K562 (cell line): ENCODE measurements at regions not wholly inside any gene's neighbourhood (a gene's known extent, or its start where the extent isn't known, plus 50 kb on each side); places are given as distances from the start of the nearest gene placed in this dataset.

Experiments
- ATAC-seq: fragments of 200-7000 bp; cut with Tn5 transposase; 3 replicates; pipeline ENCODE4 v1.9.1; 2020; ENCODE audit warnings: moderate library complexity
- BruUV-seq: library from RNA; stranded (reverse); fragments of 400-500 nt; replicated peaks from 2 replicates; lab custom pipeline; 2021; lab: Mats Ljungman, UMichigan
- CTCF ChIA-PET: fragments of 300-600 bp; formaldehyde crosslinking; extraction: SDS; loops from one replicate; lab custom pipeline; 2021; ENCODE audit warnings: low intra/inter-chr PET ratio; lab: Yijun Ruan, JAX
- POLR2A ChIA-PET: fragments of 300-600, 350-650 bp; sonication (Branson Sonifier 250); formaldehyde crosslinking; extraction: SDS; loops from one replicate; lab custom pipeline; 2021; ENCODE audit warnings: antibody characterized with exemption, inconsistent platforms; lab: Yijun Ruan, JAX
- DNase-seq, 4 experiments: peaks; one replicate each; pipeline versions ENCODE4 v3.0.0 to v3.0.0-alpha.2; 2011 to 2018; ENCODE audit warnings: low spot score in 3 of 4, mixed read lengths in 3 of 4; ENCODE audit errors: extremely low read depth in 1 of 4
- FAIRE-seq: peaks from 2 replicates; lab custom pipeline; 2011; peaks lifted over from hg19 to GRCh38; lab: Jason Lieb, UNC
- H2AFZ ChIP-seq: 2 replicates; pipeline ENCODE4 v1.6.0; 2011; ENCODE audit warnings: low read depth, low read length, control low read depth, inconsistent platforms
- H3K27ac ChIP-seq: fragments of 200-600 bp; 3 replicates; pipeline ENCODE4 v1.8.0; 2011; ENCODE audit warnings: low read depth, mild to moderate bottlenecking, control low read depth, inconsistent platforms, low read length, moderate library complexity, mixed read lengths; ENCODE audit errors: extremely low read depth
- H3K27me3 ChIP-seq, 2 experiments: fragments of 300-600 bp in 1 of 2; 2 replicates in 1 of 2; 3 replicates in 1 of 2; pipeline versions ENCODE4 v1.6.0 to v1.8.0; 2011; ENCODE audit warnings: inconsistent platforms in 2 of 2, low read length in 2 of 2, mild to moderate bottlenecking in 1 of 2, mixed read lengths in 1 of 2, moderate library complexity in 1 of 2; ENCODE audit not compliant: control insufficient read depth in 2 of 2, insufficient read depth in 2 of 2
- H3K36me3 ChIP-seq: fragments of 300-600 bp; 3 replicates; pipeline ENCODE4 v1.8.0; 2011; ENCODE audit warnings: mild to moderate bottlenecking, low read length, inconsistent platforms; ENCODE audit not compliant: control insufficient read depth, insufficient read depth
- H3K4me1 ChIP-seq, 2 experiments: fragments of 200-600 bp in 1 of 2; replicated peaks in 1 of 2; 2 replicates in 1 of 2; 3 replicates in 1 of 2; pipeline versions ENCODE4 v1.5.1 to v1.8.0; 2011; ENCODE audit warnings: inconsistent platforms in 2 of 2, low read length in 2 of 2, mild to moderate bottlenecking in 1 of 2, mixed read lengths in 1 of 2, moderate library complexity in 1 of 2; ENCODE audit not compliant: control insufficient read depth in 2 of 2, insufficient read depth in 2 of 2
- H3K4me2 ChIP-seq: 2 replicates; pipeline ENCODE4 v1.6.1; 2011; ENCODE audit warnings: low read length, control low read depth, inconsistent platforms, mixed read lengths; ENCODE audit not compliant: insufficient read depth
- H3K4me3 ChIP-seq: fragments of 200-600 bp; sonication (generic), shearing (Covaris generic); 2 replicates; pipeline ENCODE4 v1.5.1; 2016; ENCODE audit warnings: control low read depth, inconsistent platforms
- H3K79me2 ChIP-seq: fragments of 200-600 bp; 3 replicates; pipeline ENCODE4 v1.8.0; 2011; ENCODE audit warnings: low read length, inconsistent platforms; ENCODE audit not compliant: control insufficient read depth, insufficient read depth
- H3K9ac ChIP-seq, 2 experiments: 2 replicates each; pipeline versions ENCODE4 v1.6.0 to v1.6.1; 2011; ENCODE audit warnings: low read depth in 2 of 2, low read length in 2 of 2, control low read depth in 1 of 2, inconsistent platforms in 1 of 2, mild to moderate bottlenecking in 1 of 2, mixed read lengths in 1 of 2; ENCODE audit not compliant: insufficient read depth in 1 of 2
- H3K9me1 ChIP-seq: one replicate; pipeline ENCODE4 v1.6.0; 2011; ENCODE audit warnings: inconsistent platforms, mild to moderate bottlenecking, low read length, moderate library complexity; ENCODE audit not compliant: control insufficient read depth, insufficient read depth
- H3K9me3 ChIP-seq: replicated peaks from 2 replicates; pipeline ENCODE4 v1.5.1; 2011; ENCODE audit warnings: low read depth, low read length, inconsistent platforms; ENCODE audit not compliant: control insufficient read depth, insufficient read depth
- H4K20me1 ChIP-seq: replicated peaks from 2 replicates; pipeline ENCODE4 v1.6.1; 2011; ENCODE audit warnings: low read length, inconsistent platforms, mixed read lengths; ENCODE audit not compliant: control insufficient read depth, insufficient read depth
- ADNP ChIP-seq: fragments of 200-800 bp; sonication (Bioruptor generic); IDR thresholded peaks from 2 replicates; pipeline ENCODE4 v1.6.1; 2016; ENCODE audit warnings: missing genetic modification characterization, missing compliant biosample characterization
- ATF4 ChIP-seq: fragments of 450-650 bp; formaldehyde crosslinking; IDR thresholded peaks from 2 replicates; pipeline ENCODE4 v1.4.0; 2022; ENCODE audit warnings: mild to moderate bottlenecking, moderate library complexity
- CC2D1A ChIP-seq: fragments of 450-650 bp; IDR thresholded peaks from 2 replicates; pipeline ENCODE4 v1.6.1; 2017; ENCODE audit warnings: mild to moderate bottlenecking
- ETV1 ChIP-seq: fragments of 450-650 bp; conservative IDR thresholded peaks from 2 replicates; pipeline ENCODE4 v1.6.1; 2016; ENCODE audit warnings: missing genetic modification characterization, control low read depth, low read depth, missing compliant biosample characterization
- MCM2 ChIP-seq: fragments of 450-650 bp; IDR thresholded peaks from 2 replicates; pipeline ENCODE4 v1.6.1; 2017; ENCODE audit warnings: low read depth, mild to moderate bottlenecking
- MIER1 ChIP-seq: fragments of 450-650 bp; IDR thresholded peaks from 2 replicates; pipeline ENCODE4 v1.6.1; 2016; ENCODE audit warnings: antibody characterized with exemption, mild to moderate bottlenecking, low read depth
- MTF1 ChIP-seq: fragments of 250-450 bp; sonication (Bioruptor Pico); IDR thresholded peaks from 2 replicates; pipeline ENCODE4 v1.9.0; 2021; ENCODE audit warnings: moderate library complexity, mild to moderate bottlenecking, inconsistent platforms, borderline replicate concordance
- SMAD4 ChIP-seq: fragments of 250-450 bp; sonication (Bioruptor Pico); conservative IDR thresholded peaks from 2 replicates; pipeline ENCODE4 v1.8.0; 2021; ENCODE audit warnings: inconsistent platforms, mild to moderate bottlenecking, moderate library complexity
- SMC3 ChIP-seq: conservative IDR thresholded peaks from 2 replicates; pipeline ENCODE4 v1.6.1; 2011; ENCODE audit warnings: low read depth, low read length, improper control_type of control experiment; ENCODE audit not compliant: insufficient read depth
- TCF7 ChIP-seq: sonication (generic); IDR thresholded peaks from 2 replicates; pipeline ENCODE4 v1.6.1; 2016; ENCODE audit warnings: antibody characterized with exemption, borderline replicate concordance
- ZEB2 ChIP-seq: fragments of 450-650 bp; IDR thresholded peaks from 2 replicates; pipeline ENCODE4 v1.6.1; 2016
- ZNF121 ChIP-seq: sonication (generic); formaldehyde crosslinking; conservative IDR thresholded peaks from 2 replicates; pipeline ENCODE4 v1.8.0; 2022; ENCODE audit warnings: missing genetic modification reagents
- ZNF134 ChIP-seq: fragments of 250-450 bp; sonication (Bioruptor Pico); conservative IDR thresholded peaks from 2 replicates; pipeline ENCODE4 v1.4.0; 2020
- ZNF717 ChIP-seq: fragments of 250-450 bp; sonication (Bioruptor Pico); IDR thresholded peaks from 2 replicates; pipeline ENCODE4 v1.5.0; 2021
- WGBS: fragments of 100-300 bp; shearing (Covaris generic); methylation state at CpG from one replicate; pipeline ENCODE4 v1.1.6; 2016; ENCODE audit warnings: low coverage, mixed read lengths; ENCODE audit not compliant: insufficient coverage; ENCODE audit errors: missing lambda C conversion rate; 5-methylcytosine and 5-hydroxymethylcytosine counted together
- in situ Hi-C: fragments of 300-500 bp; cut with MboI; formaldehyde crosslinking; loops from 4 replicates; pipeline ENCODE4 v1.15.0; 2018; ENCODE audit warnings: inconsistent platforms, mixed read lengths
- intact Hi-C: fragments of 100-400 bp; cut with micrococcal nuclease; formaldehyde crosslinking; loops from 2 replicates; pipeline ENCODE4 v1.14.2; 2022
- TF ChIP-seq, protein P1 (sequence below), 2 experiments: IDR thresholded peaks; 2 replicates each; pipeline ENCODE4 v1.6.1; 2011; ENCODE audit warnings: borderline replicate concordance in 1 of 2, control low read depth in 1 of 2, low read depth in 1 of 2, low read length in 1 of 2, mild to moderate bottlenecking in 1 of 2, mixed read lengths in 1 of 2, moderate library complexity in 1 of 2; ENCODE audit not compliant: insufficient read depth in 1 of 2, insufficient read length in 1 of 2, poor library complexity in 1 of 2, severe bottlenecking in 1 of 2; ENCODE audit errors: extremely low read depth in 1 of 2

GRCh38 chr13:44298314-44298713 is 75.3 kb upstream of the SERP2 start:
- Histone ChIP-seq H3K9ac (no peak overlapping the region), H3K4me2 (no peak overlapping the region), H3K36me3 (no peaks in the 10 kb centered on the region), H3K27me3 (peaks cover 0 to 15% of the 10 kb centered on the region in 2 experiments; a peak in 4 of 5 replicates), H3K27ac (no peak overlapping the region), H2AFZ (no peak overlapping the region), H3K4me1 (no peaks in the 10 kb centered on the region; a peak in 1 of 5 replicates), H3K79me2 (no peaks in the 10 kb centered on the region), H3K9me3 (no peaks in the 10 kb centered on the region), H4K20me1 (no peaks in the 10 kb centered on the region), H3K4me3 (no peak overlapping the region), H3K9me1 (no peaks in the 10 kb centered on the region)
- CTCF ChIA-PET: no interaction called here
- POLR2A ChIA-PET: no interaction called here
- ATAC-seq (no peak), FAIRE-seq (no peak), DNase-seq (no peak)
- in situ Hi-C loops: no loop called here
- intact Hi-C loops: no loop called here
- TF ChIP-seq MCM2 (no peak), ETV1 (tag) (no peak), ZEB2 (no peak), SMC3 (no peak), ZNF121 (CRISPR knock-in tag) (no peak), SMAD4 (CRISPR knock-in tag) (no peak), MTF1 (CRISPR knock-in tag) (no peak), TCF7 (no peak), MIER1 (no peak), ZNF717 (CRISPR knock-in tag) (no peak), ZNF134 (no peak), ATF4 (no peak), ADNP (tag) (no peak), CC2D1A (no peak)
- TF ChIP-seq, protein P1, sequence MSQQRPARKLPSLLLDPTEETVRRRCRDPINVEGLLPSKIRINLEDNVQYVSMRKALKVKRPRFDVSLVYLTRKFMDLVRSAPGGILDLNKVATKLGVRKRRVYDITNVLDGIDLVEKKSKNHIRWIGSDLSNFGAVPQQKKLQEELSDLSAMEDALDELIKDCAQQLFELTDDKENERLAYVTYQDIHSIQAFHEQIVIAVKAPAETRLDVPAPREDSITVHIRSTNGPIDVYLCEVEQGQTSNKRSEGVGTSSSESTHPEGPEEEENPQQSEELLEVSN (IDR thresholded peaks at IDR 0.05; ENCODE audit: borderline replicate concordance in 1 of 2, extremely low read depth in 1 of 2, insufficient read depth in 1 of 2, insufficient read length in 1 of 2, low read depth in 1 of 2, low read length in 1 of 2, poor library complexity in 1 of 2, severe bottlenecking in 1 of 2): no peak
- WGBS: 0% methylated on average over 1 of the region's 1 CpG
- BruUV-seq: no TSS peak
